ENCODE measurements at regions not wholly inside any gene's neighbourhood (a gene's known extent, or its start where the extent isn't known, plus 50 kb on each side); places are given as distances from the start of the nearest gene placed in this dataset.
"Not testable (repeated sequence)": the region's sequence is repeated elsewhere in the genome, so short reads cannot be mapped to it uniquely, and the experiment has no call there.

DNA sequence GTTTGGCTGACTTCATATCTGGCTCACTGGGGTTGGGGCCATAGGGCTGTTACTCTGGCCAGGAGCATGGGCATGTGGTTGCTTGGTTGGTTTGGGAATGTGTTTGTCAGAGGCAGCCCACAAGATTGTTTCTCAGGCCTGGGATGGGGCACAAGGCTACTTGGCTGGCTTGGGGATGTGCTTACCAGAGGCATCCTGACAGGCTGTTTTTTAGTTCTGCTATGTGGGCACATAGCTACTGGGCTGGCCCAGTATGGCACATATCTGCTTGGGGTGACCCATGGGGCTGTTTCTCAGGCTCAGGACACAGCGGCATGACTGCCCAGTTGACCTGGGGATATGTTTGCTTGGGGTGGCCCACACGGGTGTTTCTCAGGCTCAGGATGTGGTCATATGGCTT, 94.6 kb upstream of the PGR start:
- FAIRE-seq, result no peak
- TF ChIP-seq CTCF (IDR thresholded peaks at IDR 0.05; ENCODE audit: insufficient read depth, missing control alignments), result no peak
- DNase-seq (ENCODE audit: insufficient read length, low spot score), result no peak

DNA sequence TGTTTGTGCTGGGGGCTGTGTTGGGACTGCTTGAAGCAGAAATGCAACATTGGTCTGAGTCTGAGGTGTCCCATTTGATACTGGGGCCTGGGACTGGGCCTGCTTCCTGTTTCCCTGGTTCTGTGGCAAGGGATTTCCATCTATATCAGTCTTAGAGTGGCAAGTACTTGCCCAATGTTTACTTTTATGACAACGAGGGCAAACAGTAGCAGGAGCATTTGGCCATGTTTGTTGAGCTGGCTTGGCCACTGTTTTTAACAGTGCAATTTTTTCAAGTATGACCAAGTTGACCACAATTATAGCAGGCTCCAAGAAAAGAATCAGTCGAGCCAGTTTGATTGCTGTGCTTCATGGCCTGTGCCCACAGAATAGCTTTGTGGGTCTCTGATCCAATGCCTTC, 88.5 kb upstream of the PGR start:
- DNase-seq (ENCODE audit: insufficient read length, low spot score); FAIRE-seq: not testable (repeated sequence)

DNA sequence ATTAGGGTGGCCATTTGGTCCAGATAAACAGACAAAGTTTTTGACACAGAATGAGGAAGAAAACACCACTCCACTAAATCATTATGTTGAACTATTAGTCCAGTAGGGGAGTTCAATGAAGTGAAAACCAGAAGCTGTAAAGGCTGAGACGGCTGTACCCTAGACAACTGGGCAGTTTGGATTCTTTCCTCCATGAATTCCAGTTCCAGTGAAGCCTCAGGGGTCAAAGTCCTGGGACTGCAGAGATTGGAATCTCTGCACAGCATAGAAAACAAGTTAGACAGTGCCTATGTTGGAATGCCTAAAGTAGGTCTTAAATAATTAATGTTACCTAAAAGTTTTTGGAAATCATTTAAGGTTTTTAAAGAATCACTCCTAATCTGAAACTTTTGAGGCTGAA, 86.5 kb upstream of the PGR start:
- not testable (repeated sequence) for DNase-seq (ENCODE audit: insufficient read length, low spot score); FAIRE-seq

GRCh38 chr11:101215069-101215468, 85.5 kb upstream of the PGR start:
- no peak for FAIRE-seq
- TF ChIP-seq CTCF (IDR thresholded peaks at IDR 0.05; ENCODE audit: insufficient read depth, missing control alignments), result no peak
- no peak for DNase-seq (ENCODE audit: insufficient read length, low spot score)

DNA sequence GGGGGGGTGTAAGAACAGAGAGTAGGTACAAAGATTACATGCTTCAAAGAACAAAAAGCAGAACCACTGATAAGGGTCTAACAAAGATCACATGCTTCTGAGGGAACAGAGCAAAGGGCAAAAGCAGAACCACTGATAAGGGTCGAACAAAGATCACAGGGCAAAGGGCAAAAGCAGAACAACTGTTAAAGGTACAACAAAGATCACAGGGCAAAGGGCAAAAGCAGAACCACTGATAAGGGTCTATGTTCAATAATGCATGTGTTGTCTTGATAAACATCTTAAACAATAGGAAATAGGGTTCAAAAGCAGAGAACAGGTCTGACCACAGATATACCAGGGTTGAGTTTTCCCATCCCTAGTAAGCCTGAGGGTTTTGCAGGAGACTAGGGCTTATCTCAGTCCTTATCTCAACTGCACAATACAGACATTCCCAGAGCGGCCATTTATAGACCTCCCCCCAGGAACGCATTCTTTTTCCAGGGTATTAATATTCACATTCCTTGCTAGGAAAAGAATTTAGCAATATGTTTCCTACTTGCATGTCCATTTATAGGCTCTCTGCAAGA, 81.9 kb upstream of the PGR start:
- DNase-seq (ENCODE audit: insufficient read length, low spot score), result no peak
- no peak for FAIRE-seq
- TF ChIP-seq CTCF (IDR thresholded peaks at IDR 0.05; ENCODE audit: insufficient read depth, missing control alignments), result no peak

- DNase-seq (ENCODE audit: insufficient read length, low spot score) (no peak), FAIRE-seq (no peak)
- no peak for TF ChIP-seq CTCF (IDR thresholded peaks at IDR 0.05; ENCODE audit: insufficient read depth, missing control alignments)
These were observed 73.0 kb upstream of the PGR start for GRCh38 chr11:101202614-101203013.

- no peak for TF ChIP-seq CTCF (IDR thresholded peaks at IDR 0.05; ENCODE audit: insufficient read depth, missing control alignments)
- no peak for DNase-seq (ENCODE audit: insufficient read length, low spot score)
These were observed 69.8 kb upstream of the PGR start for GRCh38 chr11:101199416-101199815.

DNA sequence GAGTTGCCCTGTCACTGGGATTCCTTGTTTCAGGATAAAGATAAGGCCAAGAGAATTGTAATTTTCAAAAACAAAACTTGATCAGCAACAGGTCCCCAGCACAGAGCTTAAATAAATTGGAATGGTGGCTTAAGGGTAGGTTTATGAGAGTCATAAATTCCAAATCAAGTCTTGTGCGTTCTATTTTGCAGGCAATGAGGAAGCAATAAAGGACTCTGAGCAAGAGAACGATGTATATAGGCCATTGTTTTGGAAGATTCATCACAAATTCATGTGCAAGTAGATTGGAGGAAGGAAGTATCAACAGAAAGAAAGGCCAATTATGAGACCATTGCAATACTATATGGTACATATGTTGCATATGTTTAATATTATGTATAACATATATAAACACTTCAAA, 65.7 kb upstream of the PGR start:
- TF ChIP-seq CTCF (IDR thresholded peaks at IDR 0.05; ENCODE audit: insufficient read depth, missing control alignments), result no peak
- no peak for FAIRE-seq
- no peak for DNase-seq (ENCODE audit: insufficient read length, low spot score)

More at GRCh38 chr11:101199416-101199815, 69.8 kb upstream of the PGR start:
- no peak for FAIRE-seq
